Gastrocnemius medialis (tissue), 4 donors: ENCODE measurements at regions not wholly inside any gene's neighbourhood (a gene's known extent, or its start where the extent isn't known, plus 50 kb on each side); places are given as distances from the start of the nearest gene placed in this dataset.

Source experiments
- ATAC-seq, 2 donors: fragments of 150-250 bp; one replicate each; pipeline ENCODE4 v1.9.1; 2016
- DNase-seq, 2 donors: peaks; one replicate each; pipeline ENCODE4 v3.0.0-alpha.2; 2019
- H3K27ac ChIP-seq, 4 donors: fragments of 200-600 bp; sonication (generic); 1 replicate in 1 of 4; 2 replicates in 3 of 4; pipeline ENCODE4 v1.5.1; 2016 to 2018; ENCODE audit warnings: mild to moderate bottlenecking in 2 of 4, moderate library complexity in 1 of 4
- H3K27me3 ChIP-seq, 3 donors: fragments of 200-600 bp; sonication (generic) in 2 of 3; 1 replicate in 1 of 3; 2 replicates in 2 of 3; pipeline versions ENCODE4 v1.5.1 to v1.6.0; 2016 to 2019; ENCODE audit warnings: mild to moderate bottlenecking in 1 of 3, moderate library complexity in 1 of 3
- H3K36me3 ChIP-seq, 2 donors: fragments of 200-600 bp; sonication (generic) in 1 of 2; one replicate each; pipeline ENCODE4 v1.5.1; 2017 to 2018
- H3K4me1 ChIP-seq, 2 donors: fragments of 200-600 bp; sonication (generic) in 1 of 2; one replicate each; pipeline ENCODE4 v1.5.1; 2016 to 2017; ENCODE audit warnings: mild to moderate bottlenecking in 2 of 2
- H3K4me3 ChIP-seq, 4 donors: fragments of 200-600 bp; sonication (generic) in 3 of 4; 1 replicate in 1 of 4; 2 replicates in 3 of 4; pipeline ENCODE4 v1.5.1; 2016 to 2019; ENCODE audit warnings: mild to moderate bottlenecking in 2 of 4
- H3K9me3 ChIP-seq, 3 donors: fragments of 200-600 bp; sonication (generic) in 2 of 3; 1 replicate in 1 of 3; 2 replicates in 2 of 3; pipeline ENCODE4 v1.5.1; 2016 to 2019
- CTCF ChIP-seq, 5 experiments: fragments of 450-650 bp in 3 of 5; fragments of 200-600 bp in 2 of 5; sonication (generic) in 2 of 5; IDR thresholded peaks in 4 of 5; conservative IDR thresholded peaks in 1 of 5; 1 replicate in 4 of 5; 2 replicates in 1 of 5; pipeline ENCODE4 v1.5.1; 2016 to 2019; ENCODE audit warnings: antibody characterized with exemption in 5 of 5, mild to moderate bottlenecking in 3 of 5, moderate library complexity in 3 of 5
- POLR2A ChIP-seq, 2 donors: fragments of 450-650 bp; IDR thresholded peaks; one replicate each; pipeline ENCODE4 v1.6.1; 2017; ENCODE audit warnings: antibody characterized with exemption in 2 of 2, mild to moderate bottlenecking in 2 of 2, moderate library complexity in 2 of 2
- in situ Hi-C, 4 donors: fragments of 200-750 bp; cut with MboI; loops; one replicate each; pipeline versions ENCODE4 v1.15.0 to v1.8.0; 2017; ENCODE audit warnings: low sequenced_read_pairs in 4 of 4
- intact Hi-C: fragments of 100-400 bp; cut with DNase I; formaldehyde crosslinking; loops from one replicate; pipeline ENCODE4 v1.15.1; 2023; ENCODE audit warnings: low total_unique reads

DNA sequence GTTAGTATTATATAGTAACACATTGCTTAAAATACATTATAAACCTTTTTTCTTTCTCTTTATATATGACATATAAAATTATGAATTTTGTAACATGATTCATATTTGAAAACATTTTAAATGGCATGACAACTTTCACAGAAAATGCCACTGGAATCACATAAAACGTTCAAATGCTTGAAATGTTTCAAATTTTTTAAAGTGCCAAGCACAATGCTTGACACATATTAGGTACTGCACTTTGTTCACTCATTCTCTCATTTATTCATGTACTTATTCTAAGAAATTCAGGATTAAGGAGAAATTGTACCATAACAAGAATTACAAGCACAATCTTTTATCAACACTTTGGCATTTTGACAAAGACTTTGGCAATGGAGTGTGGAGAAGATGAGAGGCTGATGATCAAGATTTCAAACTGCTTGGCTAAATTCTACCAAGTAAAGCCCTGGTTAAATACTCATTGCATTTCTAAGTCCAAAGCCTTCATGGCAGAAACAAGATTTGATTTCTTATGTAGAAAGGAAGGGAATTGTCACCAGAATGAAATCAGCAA, 232.2 kb downstream of the C12orf50 start:
- intact Hi-C loops: no loop called here
- Histone ChIP-seq H3K27me3 (no peaks in the 10 kb centered on the region), H3K27ac (no peak overlapping the region), H3K9me3 (no peaks in the 10 kb centered on the region), H3K4me1 (no peaks in the 10 kb centered on the region), H3K4me3 (no peak overlapping the region), H3K36me3 (no peaks in the 10 kb centered on the region)
- in situ Hi-C loops: no loop called here
- no peak for DNase-seq
- no peak for TF ChIP-seq POLR2A (IDR thresholded peaks at IDR 0.05)
- TF ChIP-seq CTCF (IDR thresholded peaks at IDR 0.05 in 4 of 5, conservative IDR thresholded peaks at IDR 0.05 in 1 of 5): no peak
- ATAC-seq: no peak

GRCh38 chr12:87795555-87795954, 233.6 kb downstream of the C12orf50 start:
- Histone ChIP-seq H3K27ac (no peak overlapping the region), H3K9me3 (no peaks in the 10 kb centered on the region), H3K4me3 (no peak overlapping the region), H3K27me3 (no peaks in the 10 kb centered on the region), H3K4me1 (no peaks in the 10 kb centered on the region), H3K36me3 (no peaks in the 10 kb centered on the region)
- intact Hi-C loops (no loop called here), in situ Hi-C loops (no loop called here)
- DNase-seq (no peak), ATAC-seq (no peak)
- no peak for TF ChIP-seq POLR2A (IDR thresholded peaks at IDR 0.05)
- TF ChIP-seq CTCF (IDR thresholded peaks at IDR 0.05 in 4 of 5, conservative IDR thresholded peaks at IDR 0.05 in 1 of 5): no peak

- Histone ChIP-seq H3K4me3 (no peak overlapping the region), H3K36me3 (no peaks in the 10 kb centered on the region), H3K27ac (no peak overlapping the region), H3K4me1 (no peaks in the 10 kb centered on the region), H3K27me3 (no peaks in the 10 kb centered on the region), H3K9me3 (no peaks in the 10 kb centered on the region)
- no peak for TF ChIP-seq CTCF (IDR thresholded peaks at IDR 0.05 in 4 of 5, conservative IDR thresholded peaks at IDR 0.05 in 1 of 5)
- TF ChIP-seq POLR2A (IDR thresholded peaks at IDR 0.05): no peak
- no peak for DNase-seq
- ATAC-seq: no peak
- in situ Hi-C loops: no loop called here
- intact Hi-C loops: no loop called here
Measured at GRCh38 chr12:87794854-87795253, 234.3 kb downstream of the C12orf50 start.

- ATAC-seq (no peak), DNase-seq (no peak)
- TF ChIP-seq CTCF (IDR thresholded peaks at IDR 0.05 in 4 of 5, conservative IDR thresholded peaks at IDR 0.05 in 1 of 5) (no peak), POLR2A (IDR thresholded peaks at IDR 0.05) (no peak)
- Histone ChIP-seq H3K27ac (no peak overlapping the region), H3K36me3 (no peaks in the 10 kb centered on the region), H3K4me3 (no peak overlapping the region), H3K4me1 (no peaks in the 10 kb centered on the region), H3K27me3 (no peaks in the 10 kb centered on the region), H3K9me3 (no peaks in the 10 kb centered on the region)
- in situ Hi-C loops (no loop called here), intact Hi-C loops (no loop called here)
Measured at GRCh38 chr12:87793131-87793530, 236.1 kb downstream of the C12orf50 start.

DNA sequence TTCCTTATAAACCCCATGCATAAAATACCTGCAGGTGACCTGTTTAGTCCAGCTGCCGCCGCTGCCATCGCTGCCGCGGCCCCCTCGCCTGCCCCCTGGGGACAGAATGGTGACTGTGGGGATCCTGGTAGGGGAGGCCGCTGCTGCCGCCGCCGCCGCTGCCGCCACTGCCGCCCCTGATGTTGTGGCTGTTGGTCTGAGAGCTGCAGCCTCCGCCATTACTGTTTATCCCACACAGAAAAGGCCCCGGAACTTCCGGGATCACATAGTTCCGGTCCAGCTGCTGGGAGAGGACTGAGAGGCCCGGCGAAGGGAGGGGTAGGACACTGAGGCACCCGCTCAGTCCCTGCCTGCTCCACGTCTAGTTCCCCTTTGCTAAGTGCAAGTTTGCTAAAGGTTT, 244.9 kb downstream of the C12orf50 start:
- in situ Hi-C loops (no loop called here), intact Hi-C loops (no loop called here)
- Histone ChIP-seq H3K9me3 (no peaks in the 10 kb centered on the region), H3K27me3 (no peaks in the 10 kb centered on the region), H3K27ac (no peak overlapping the region), H3K4me1 (no peaks in the 10 kb centered on the region), H3K36me3 (no peaks in the 10 kb centered on the region), H3K4me3 (no peak overlapping the region)
- ATAC-seq (no peak), DNase-seq (no peak)
- no peak for TF ChIP-seq POLR2A (IDR thresholded peaks at IDR 0.05)
